HG02973 (cell line): ENCODE measurements at regions not wholly inside any gene's neighbourhood (a gene's known extent, or its start where the extent isn't known, plus 50 kb on each side); places are given as distances from the start of the nearest gene placed in this dataset.
"Not testable (repeated sequence)": the region's sequence is repeated elsewhere in the genome, so short reads cannot be mapped to it uniquely, and the experiment has no call there.

Experiments
- ATAC-seq: cut with Tn5 transposase; IDR thresholded peaks from one replicate; pipeline ENCODE4 v1.9.1; 2021; ENCODE audit warnings: moderate library complexity; ENCODE audit not compliant: unreplicated experiment

DNA sequence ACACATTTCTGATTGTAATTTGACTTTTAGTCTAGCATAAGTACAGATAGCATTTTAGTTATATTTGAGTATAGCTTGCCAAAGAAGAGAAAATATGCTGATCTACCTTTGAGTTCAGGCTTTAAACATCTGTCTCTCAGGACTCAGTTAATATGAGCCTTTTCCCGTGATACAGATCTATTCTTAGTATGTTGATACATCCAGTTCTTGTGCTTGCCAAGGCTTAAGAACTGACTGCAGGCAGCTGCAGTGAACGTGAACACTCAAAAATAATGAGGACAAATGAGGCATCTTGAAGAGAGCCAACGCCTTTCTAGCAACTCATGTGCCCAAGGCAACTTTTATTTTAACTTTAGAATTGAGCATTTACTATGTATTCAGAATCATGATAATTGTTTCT lies 325.5 kb downstream of the SI start:
- no peak for ATAC-seq

DNA sequence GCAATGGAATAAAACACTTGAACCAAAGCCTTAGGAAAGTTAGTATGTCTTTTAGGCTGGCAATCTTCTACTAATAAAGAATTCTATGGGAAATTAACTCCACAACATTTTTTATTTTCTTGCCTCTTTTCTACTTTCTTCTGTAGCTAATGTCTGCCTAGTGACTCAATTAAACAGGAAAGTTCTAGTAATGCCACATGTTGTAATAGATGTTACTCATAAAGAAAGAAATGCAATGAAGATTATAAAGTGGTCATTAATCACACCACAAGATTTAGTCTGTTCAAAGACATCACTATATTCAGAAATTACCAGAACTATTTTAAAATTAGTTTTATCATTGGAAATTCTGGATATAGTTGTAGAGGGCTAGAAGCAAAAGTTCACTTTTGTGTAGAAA lies 329.7 kb downstream of the SI start:
- no peak for ATAC-seq

DNA sequence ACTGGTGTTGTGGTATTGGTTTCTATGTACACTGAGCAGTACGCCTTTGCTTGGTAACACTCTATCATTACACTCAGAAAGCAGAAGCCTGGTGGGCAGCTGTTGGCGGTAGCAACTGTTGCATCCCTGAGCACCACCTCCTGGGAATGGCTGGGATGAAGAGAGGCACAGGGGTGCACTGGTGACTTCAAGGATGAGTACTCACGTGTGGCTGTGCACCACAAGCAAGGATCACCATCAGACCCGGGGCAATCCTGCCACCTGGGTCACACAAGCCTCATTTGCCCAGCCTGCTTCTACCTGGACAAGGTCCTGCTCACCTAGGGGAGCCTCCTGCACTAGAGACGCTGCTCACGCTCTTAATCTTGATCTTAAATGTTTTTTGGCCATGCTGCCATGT lies 336.4 kb downstream of the SI start:
- no peak for ATAC-seq

DNA sequence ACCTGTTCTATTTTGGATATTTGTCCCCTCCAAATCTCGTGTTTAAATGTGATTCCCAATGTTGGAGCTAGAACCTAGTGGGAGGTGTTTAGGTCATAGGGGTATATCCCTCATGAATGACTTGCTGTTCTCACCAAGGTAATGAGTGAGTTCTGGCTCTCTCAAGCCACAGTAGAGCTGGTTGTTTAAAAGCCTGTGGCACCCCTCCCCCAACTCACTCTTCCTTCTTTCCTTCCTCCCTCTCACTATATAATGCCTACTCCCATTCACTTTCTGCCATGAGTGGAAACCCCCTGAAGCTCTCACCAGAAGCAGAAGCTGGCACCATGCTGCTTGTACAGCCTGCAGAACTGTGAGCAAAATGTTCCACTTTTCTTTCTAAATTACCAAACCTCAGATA lies 341.1 kb downstream of the SI start:
- no peak for ATAC-seq

DNA sequence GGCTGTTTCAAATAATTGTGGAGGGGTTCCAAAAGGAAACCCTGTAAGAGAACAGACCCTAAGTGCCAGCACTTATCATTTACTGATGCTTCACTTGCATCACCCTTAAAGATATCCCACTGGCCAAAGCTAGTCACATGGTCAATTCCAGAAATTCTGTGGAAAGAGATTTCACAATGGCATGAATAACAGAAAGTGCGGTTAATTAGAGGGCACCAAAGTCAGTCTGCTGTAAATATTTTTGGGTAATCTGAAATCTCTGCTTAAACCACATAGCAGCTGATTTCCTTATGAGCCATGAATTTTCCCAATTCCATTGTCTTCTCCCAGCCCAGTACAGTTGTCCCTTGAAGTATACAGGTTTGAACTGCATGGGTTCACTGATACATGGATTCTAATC lies 346.1 kb downstream of the SI start:
- no peak for ATAC-seq

DNA sequence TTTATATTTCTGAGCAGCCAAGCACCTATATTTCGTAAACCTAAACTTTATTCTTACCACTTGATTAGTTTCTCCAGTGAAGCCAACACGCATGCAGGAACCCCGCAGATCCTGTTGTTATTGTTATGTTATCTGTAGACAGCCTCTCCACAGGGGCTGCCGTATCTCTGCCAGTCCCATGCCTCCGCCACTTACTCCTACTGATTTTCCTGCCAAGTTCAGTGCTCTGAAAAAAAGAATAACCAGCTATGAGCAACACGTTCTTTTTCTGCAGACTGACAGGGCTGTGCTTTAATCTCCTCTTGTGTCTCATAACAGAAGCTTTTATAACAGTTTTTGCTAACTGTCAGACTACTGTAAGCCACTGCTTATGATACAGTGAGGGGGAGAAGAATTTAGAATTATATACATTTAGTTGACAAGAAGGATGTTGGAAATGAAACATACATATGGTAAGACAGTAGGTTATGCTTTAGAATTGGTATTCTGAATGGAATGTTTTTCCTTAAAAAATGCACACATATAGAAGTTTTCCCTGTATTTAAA lies 347.4 kb downstream of the SI start:
- ATAC-seq: no peak

DNA sequence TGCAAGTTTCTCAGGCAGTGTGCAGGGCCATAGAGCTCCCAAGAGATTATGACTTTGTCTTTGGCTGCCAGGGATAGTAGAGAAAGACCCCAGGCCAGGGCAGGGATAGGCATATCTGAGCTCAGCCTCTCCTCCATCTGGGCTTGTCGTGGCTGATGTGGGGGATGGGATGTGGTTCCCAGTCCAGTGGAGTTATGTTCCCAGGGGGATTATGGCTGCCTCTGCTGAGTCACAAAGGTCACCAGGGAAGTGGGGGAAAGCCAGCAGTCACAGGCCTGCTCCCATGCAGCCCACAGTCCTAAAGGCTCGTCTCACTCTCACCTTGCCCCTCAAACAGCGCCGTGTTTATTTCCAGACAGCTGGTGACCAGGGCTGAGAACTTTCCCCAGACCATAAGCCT lies 354.9 kb downstream of the SI start:
- ATAC-seq: no peak

DNA sequence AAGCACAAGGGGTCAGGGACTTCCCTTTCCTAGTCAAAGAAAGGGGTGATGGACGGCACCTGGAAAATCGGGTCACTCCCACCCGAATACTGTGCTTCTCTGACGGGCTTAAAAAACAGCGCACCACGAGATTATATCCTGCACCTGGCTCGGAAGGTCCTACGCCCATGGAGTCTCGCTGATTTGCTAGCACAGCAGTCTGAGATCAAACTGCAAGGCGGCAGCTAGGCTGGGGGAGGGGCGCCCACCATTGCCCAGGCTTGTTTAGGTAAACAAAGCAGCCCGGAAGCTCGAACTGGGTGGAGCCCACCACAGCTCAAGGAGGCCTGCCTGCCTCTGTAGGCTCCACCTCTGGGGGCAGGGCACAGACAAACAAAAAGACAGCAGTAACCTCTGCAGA lies 375.5 kb downstream of the SI start:
- ATAC-seq: not testable (repeated sequence)

DNA sequence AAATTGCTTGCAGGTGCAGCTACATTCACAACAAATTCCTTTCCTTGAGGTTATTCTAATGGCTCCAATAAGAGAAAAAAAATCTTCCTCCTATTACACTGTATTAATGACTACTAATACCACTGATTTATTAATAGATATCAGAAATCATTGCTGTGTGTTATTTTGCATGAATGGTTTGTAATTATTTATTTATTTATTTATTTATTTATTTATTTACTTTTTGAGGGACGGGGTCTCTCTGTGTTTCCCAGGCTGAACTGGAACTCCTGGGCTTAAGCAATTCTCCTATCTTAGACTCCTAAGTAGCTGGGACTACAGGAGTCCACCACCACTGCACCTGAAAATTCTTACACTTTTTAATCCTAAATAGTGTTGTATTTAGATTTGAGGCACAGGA lies 390.4 kb downstream of the SI start:
- ATAC-seq: no peak

DNA sequence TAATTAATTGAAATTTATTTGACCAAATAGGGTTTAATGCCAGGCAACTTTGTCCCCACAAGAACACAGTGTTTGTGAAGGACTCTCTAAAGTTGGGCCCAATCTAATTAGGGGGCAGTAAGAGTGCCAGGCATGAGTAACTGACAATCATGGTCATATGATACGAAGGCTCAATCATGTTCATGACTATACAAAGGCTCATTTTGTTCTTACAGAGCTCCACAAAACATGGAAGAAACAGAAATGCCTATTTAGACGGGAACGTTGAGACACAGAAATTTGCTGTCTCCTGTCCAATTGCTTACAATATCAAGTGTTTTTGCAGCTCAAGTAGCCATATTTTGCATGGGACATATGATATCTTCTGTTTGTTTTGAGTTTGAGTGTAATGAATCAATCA lies 391.1 kb downstream of the SI start:
- ATAC-seq: no peak

DNA sequence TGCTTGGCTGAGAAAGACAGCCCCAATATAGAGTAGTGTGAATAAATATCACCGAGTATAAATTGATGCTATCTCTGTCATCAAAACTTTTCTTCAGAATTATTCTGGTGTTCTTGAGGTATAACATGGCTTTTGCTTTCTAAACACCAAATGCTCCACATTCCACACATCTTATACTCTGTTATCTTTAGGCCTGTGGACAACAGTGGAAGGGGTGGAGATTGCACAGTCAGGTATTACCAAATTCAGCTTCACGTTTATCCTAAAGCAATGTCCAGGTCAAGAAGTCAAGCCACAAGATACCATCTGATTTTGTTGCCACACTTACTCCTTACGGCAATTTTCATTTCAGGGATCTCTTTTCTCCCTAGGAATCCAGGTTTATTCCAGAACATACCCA lies 394.8 kb downstream of the SI start:
- ATAC-seq: no peak

DNA sequence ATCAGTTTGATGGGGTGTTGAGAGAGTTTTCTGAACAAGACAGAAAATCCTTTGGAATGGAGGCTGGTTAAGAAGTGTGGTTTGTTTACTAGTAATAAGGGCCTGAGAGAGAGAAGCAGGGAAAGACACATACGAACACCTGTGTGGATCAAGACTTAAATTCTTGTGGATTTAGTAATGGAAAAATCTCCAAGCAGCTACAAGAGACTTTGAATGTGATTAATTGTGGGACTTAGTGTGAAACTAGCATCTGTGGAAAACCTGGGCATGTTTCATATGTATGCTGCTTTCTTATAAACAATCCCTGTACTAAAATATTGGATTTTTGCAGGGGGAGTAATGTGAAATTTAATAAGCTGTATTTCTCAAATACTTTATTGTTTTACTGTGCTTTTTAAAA lies 399.1 kb downstream of the SI start:
- no peak for ATAC-seq

DNA sequence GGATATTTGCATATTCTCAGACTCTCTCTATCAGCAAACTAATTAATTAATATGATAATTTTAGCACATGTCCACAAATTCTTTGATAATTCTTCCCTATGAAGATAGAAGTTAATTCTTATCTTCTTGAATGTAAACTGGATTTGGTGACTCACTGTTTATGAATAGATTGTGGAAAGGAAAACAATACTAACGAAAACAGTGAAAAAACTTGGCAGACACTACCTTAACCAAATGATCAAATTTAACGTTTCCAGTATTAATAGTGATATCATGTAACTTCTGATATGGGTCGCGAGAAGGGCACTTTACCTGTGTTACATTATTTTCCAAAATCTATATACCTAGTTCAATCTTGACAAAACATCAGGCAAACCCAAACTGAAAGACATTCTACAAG lies 401.0 kb downstream of the SI start:
- ATAC-seq: no peak

DNA sequence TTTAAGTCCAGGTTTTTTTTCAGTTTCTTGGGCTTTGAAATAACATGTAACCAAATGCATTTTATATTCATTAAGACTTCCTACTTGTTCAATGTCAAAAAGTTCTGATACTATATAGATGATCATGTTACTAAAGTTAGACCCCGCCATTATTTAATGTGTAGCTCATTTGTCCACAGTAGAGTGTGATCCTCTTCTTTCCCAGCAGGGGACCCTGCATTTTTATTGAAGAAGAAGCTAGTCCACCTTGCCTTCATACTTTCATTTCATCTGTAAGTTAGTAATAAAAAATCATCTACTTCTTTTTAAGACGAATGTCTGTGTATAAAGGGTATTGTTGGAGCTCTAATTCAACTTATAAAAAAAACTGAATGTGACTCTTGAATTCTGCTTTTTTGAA lies 404.6 kb downstream of the SI start:
- no peak for ATAC-seq

DNA sequence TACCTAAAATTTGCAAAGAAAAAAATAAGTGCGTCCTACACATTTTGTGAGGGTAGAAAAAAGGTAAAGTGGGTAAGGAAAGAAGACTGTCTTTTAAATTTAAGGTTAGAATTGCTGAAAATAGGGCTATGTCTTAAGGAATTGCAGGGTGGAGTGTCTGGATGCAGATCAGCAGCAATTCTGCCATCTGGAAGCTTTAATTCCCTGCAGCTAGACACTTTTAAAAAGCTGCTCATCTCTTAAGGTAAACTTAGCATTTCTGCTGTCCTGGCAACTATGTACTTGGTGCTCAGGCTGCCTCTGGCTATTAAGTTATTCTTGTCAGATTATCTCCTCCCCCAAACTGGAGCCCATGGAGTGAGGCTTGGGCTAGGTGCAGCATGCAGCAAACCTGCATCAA lies 420.2 kb downstream of the SI start:
- ATAC-seq: no peak

DNA sequence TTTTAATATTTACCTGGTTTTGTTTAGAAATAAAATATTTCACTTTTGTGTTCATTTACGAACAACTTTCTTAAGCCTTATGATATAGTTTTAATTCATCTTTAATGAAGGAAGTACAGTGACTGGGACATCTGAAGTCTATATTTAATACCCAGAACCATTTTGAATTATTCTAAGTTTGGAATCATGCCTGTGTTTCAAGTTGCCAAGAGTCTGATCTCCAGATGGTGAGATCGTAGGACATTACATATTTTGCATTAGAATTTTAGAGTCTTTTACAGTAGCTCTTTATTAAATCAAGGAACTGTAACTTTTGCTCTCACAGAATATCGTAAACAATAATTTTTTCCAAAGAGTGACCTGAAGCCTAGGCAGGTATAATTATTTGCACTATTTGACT lies 420.7 kb downstream of the SI start:
- no peak for ATAC-seq

DNA sequence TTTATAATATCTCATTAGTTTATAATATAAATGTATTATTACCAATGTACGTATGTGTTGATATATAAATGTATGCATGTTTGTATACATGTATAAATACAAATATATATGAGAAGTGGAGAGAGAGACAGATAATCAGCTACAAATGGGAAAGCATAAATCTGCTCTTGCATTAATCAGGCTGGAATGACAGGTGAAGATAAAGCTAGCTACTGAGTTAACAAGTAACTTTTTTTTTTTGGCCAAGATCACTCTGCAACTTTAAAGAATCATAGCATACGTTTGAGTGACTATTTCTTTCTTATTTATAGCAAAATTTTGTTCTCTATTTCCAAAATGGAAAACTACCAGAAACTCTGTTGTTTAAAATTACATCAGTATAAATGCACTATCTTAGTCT lies 422.8 kb downstream of the SI start:
- no peak for ATAC-seq

DNA sequence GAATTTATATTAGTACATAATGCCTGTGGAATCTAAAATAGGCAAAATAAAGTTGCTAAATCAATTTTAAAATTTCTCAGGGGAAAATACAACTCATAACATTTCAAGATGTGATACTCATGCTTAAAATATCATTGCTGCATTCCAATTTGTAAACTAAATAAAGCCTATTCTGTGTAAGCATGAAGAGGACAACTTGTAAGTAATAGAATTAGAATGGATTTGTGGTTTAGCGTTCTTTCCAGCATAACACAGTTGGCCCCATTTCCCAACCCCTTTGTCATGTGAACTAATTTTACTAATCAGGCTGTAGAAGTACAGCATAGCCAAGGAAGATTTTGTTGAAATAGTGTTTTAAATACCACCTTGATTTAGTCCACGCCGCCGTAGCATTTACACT lies 437.2 kb downstream of the SI start:
- no peak for ATAC-seq

DNA sequence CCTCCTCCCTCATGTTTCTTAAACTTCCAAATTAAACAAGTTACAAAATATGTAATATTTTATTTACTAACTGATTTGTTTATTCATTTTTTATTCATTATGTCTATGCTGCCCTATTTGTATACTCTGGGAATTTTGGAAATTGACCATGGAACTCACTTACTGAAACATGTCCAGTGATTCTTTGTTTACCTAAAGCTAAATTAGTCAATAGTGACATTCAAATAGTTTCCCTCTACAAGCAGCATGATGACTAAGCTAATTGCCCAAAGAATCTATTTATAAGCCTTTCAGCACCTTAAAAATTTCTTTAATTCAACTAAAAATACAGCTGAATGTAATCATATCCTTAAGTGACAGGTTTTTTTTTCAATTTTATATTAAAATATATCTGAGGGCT lies 437.7 kb downstream of the SI start:
- no peak for ATAC-seq

DNA sequence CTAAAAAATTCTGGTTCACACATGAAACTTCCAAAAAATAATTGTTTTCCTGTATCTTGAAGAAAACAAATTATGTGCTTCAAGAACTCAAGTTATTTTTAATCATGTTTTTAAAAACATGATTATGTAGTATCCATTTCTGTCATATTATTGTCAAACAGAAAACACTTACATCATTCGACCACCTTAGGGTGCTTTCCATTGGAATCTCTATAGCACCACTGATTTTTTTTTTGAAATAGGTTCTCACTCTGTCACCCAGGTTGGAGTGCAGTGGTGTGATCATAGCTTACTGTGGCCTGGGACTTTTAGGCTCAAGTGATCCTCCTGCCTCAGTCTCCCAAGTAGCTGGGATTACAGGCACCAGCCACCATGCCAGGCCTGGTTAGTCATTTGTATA lies 457.3 kb downstream of the SI start:
- no peak for ATAC-seq

DNA sequence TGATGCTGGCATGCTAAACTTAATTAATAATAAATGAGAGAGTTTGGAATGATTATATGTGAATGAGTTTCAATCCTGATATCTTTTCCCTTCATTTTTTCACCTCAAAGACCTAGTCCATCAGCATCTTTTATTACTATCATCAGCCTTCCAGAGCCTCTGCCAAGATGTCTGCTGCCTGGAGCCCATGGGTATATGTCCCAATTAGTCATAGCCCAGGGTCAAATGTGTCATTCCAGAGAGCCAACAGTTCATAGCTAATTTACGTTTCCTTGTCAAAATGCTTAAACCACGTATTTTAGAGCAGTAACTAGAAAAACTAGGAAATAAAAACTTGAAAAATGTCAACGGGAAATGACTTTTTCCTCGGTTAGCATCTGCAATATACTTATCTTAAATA lies 457.9 kb downstream of the SI start:
- no peak for ATAC-seq

DNA sequence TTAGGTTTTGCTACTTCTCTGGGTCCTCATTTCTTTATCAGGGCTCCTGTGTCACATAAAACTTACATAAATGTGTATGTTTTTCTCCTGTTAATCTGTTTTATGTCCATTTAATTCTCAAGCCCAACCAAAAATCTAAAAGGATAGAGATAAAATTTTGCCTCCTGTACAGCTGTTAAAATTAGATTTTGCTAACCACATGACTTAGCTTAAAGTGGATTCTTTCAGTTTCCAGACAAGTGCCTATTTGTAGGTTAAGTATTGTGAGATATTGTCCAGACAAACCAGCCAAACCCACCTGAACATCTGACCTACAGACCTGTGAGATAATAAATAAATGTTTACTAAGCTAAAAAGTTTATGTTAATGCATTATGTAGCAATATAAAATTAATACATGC lies 465.5 kb downstream of the SI start:
- ATAC-seq: no peak

DNA sequence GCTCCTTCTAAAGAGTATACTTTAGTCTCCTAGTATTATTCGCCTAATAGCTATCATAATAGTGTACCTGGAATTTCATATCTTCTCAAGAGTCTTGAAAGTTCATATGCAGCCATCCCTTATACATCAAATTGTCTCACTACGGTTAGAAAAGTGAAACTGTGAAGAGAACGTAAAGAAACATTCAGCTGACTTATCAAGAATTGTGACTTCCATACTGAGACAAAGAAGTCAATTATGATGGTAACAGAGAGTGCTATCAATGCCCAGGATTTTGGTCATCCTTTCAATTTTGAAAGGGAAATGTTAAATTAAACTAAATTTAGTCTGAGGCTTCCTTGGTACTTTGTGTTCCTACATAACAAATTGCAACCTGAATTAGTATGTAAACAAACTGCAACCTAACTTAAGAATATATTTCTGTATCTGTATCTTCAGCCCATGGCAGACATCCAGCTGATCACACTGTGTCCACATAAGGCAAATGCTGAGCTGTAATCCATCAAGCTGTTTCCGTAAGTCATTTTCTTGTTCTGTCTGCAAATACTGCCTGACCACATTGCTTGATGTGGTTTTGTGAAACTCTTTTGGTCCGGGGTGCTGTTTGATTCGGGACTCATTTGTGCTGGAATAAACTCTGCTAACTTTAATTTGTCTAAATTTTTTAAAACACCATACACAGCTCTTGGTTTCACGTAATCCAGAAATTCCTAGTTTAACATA lies 469.6 kb downstream of the SI start:
- no peak for ATAC-seq
